RWPE2 (cell line): ENCODE measurements at regions not wholly inside any gene's neighbourhood (a gene's known extent, or its start where the extent isn't known, plus 50 kb on each side); places are given as distances from the start of the nearest gene placed in this dataset.

Experiments used
- ATAC-seq: fragments of 200-7000 bp; cut with Tn5 transposase; 3 replicates; pipeline ENCODE4 v1.9.1; 2021; ENCODE audit warnings: low read depth
- DNase-seq: peaks from one replicate; pipeline ENCODE4 v3.0.0-alpha.2; 2020; ENCODE audit warnings: low spot score
- H3K27ac ChIP-seq: fragments of 450-650 bp; 2 replicates; pipeline ENCODE4 v1.5.1; 2017; ENCODE audit warnings: mild to moderate bottlenecking; ENCODE audit not compliant: poor library complexity, severe bottlenecking
- H3K27me3 ChIP-seq: fragments of 250-450 bp; sonication (Bioruptor Pico); 2 replicates; pipeline ENCODE4 v1.5.1; 2021; ENCODE audit warnings: mild to moderate bottlenecking, moderate library complexity; ENCODE audit not compliant: insufficient read depth, poor library complexity, severe bottlenecking
- H3K36me3 ChIP-seq: fragments of 250-450 bp; sonication (Bioruptor Pico); 2 replicates; pipeline ENCODE4 v1.5.1; 2020; ENCODE audit warnings: low read depth, mild to moderate bottlenecking, moderate library complexity
- H3K4me1 ChIP-seq: fragments of 250-450 bp; sonication (Bioruptor Pico); 2 replicates; pipeline ENCODE4 v1.5.1; 2021; ENCODE audit warnings: mild to moderate bottlenecking, moderate library complexity; ENCODE audit not compliant: insufficient read depth, poor library complexity, severe bottlenecking
- H3K4me3 ChIP-seq: fragments of 250-450 bp; sonication (Bioruptor Pico); 2 replicates; pipeline ENCODE4 v1.5.1; 2021; ENCODE audit warnings: mild to moderate bottlenecking, moderate library complexity; ENCODE audit not compliant: severe bottlenecking
- H3K9me3 ChIP-seq: fragments of 250-450 bp; sonication (Bioruptor Pico); 2 replicates; pipeline ENCODE4 v1.5.1; 2021; ENCODE audit warnings: mild to moderate bottlenecking, moderate library complexity; ENCODE audit not compliant: severe bottlenecking
- TF ChIP-seq, protein P1 (sequence below): fragments of 450-650 bp; IDR thresholded peaks from one replicate; pipeline ENCODE4 v1.5.1; 2017; ENCODE audit warnings: mild to moderate bottlenecking, moderate library complexity; ENCODE audit not compliant: poor library complexity, severe bottlenecking

GRCh38 chr9:73575101-73576060, 423.7 kb downstream of the ANXA1 start:
- H3K9me3 ChIP-seq, result no peaks in the 10 kb centered on the region
- TF ChIP-seq, protein P1, sequence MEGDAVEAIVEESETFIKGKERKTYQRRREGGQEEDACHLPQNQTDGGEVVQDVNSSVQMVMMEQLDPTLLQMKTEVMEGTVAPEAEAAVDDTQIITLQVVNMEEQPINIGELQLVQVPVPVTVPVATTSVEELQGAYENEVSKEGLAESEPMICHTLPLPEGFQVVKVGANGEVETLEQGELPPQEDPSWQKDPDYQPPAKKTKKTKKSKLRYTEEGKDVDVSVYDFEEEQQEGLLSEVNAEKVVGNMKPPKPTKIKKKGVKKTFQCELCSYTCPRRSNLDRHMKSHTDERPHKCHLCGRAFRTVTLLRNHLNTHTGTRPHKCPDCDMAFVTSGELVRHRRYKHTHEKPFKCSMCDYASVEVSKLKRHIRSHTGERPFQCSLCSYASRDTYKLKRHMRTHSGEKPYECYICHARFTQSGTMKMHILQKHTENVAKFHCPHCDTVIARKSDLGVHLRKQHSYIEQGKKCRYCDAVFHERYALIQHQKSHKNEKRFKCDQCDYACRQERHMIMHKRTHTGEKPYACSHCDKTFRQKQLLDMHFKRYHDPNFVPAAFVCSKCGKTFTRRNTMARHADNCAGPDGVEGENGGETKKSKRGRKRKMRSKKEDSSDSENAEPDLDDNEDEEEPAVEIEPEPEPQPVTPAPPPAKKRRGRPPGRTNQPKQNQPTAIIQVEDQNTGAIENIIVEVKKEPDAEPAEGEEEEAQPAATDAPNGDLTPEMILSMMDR, result no peak
- DNase-seq (no peak), ATAC-seq (no peak)
- no peak overlapping the region for H3K4me3 ChIP-seq
- H3K4me1 ChIP-seq, result no peaks in the 10 kb centered on the region
- no peak overlapping the region for H3K27ac ChIP-seq
- no peaks in the 10 kb centered on the region for H3K36me3 ChIP-seq
- H3K27me3 ChIP-seq, result peaks cover 5% of the 10 kb centered on the region

- ATAC-seq (no peak), DNase-seq (no peak)
Observed at GRCh38 chr9:73577848-73578247, 426.2 kb downstream of the ANXA1 start.

GRCh38 chr9:73579823-73580222, 428.2 kb downstream of the ANXA1 start:
- no peaks in the 10 kb centered on the region for H3K9me3 ChIP-seq
- no peaks in the 10 kb centered on the region for H3K4me1 ChIP-seq
- no peak for ATAC-seq
- TF ChIP-seq, protein P1, result no peak
- H3K27ac ChIP-seq, result no peak overlapping the region
- H3K27me3 ChIP-seq, result no peaks in the 10 kb centered on the region
- no peaks in the 10 kb centered on the region for H3K36me3 ChIP-seq
- H3K4me3 ChIP-seq, result no peak overlapping the region
- no peak for DNase-seq

More at GRCh38 chr9:73577848-73578247, 426.2 kb downstream of the ANXA1 start:
- TF ChIP-seq, protein P1, result no peak
- Histone ChIP-seq H3K4me3 (no peak overlapping the region), H3K36me3 (no peaks in the 10 kb centered on the region), H3K27me3 (no peaks in the 10 kb centered on the region), H3K4me1 (no peaks in the 10 kb centered on the region), H3K9me3 (no peaks in the 10 kb centered on the region), H3K27ac (no peak overlapping the region)

DNA sequence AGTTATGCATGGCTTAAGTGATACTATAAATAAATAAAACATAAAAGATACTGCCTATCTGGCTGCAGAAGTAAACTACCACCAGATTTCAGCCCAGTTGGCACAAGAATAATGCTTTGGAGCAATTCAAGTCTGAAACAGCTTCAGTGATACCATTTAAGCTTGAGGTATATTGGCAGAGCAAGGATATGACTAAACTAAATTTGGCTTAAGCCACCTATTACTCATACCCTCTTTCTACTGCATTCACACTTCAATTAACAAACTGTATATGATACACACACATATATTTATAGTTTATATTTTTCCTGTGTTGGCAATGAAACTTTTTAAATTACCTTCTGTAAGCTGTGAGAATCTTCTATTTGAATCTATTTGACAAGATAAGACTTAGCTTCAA, 431.9 kb downstream of the ANXA1 start:
- Histone ChIP-seq H3K9me3 (no peaks in the 10 kb centered on the region), H3K4me3 (no peak overlapping the region), H3K4me1 (no peaks in the 10 kb centered on the region), H3K36me3 (no peaks in the 10 kb centered on the region), H3K27ac (no peak overlapping the region), H3K27me3 (no peaks in the 10 kb centered on the region)
- TF ChIP-seq, protein P1, result no peak
- ATAC-seq (peak; percentile 90), DNase-seq (no peak)

- DNase-seq, result no peak
- TF ChIP-seq, protein P1, result no peak
- Histone ChIP-seq H3K9me3 (no peaks in the 10 kb centered on the region), H3K27me3 (no peaks in the 10 kb centered on the region), H3K36me3 (no peaks in the 10 kb centered on the region), H3K4me1 (no peaks in the 10 kb centered on the region), H3K27ac (no peak overlapping the region), H3K4me3 (no peak overlapping the region)
- no peak for ATAC-seq
Observed at GRCh38 chr9:73595036-73595545, 443.4 kb downstream of the ANXA1 start.
